Lung microvascular endothelial cell (primary cell): ENCODE measurements at regions not wholly inside any gene's neighbourhood (a gene's known extent, or its start where the extent isn't known, plus 50 kb on each side); places are given as distances from the start of the nearest gene placed in this dataset.
"Not testable (repeated sequence)": the region's sequence is repeated elsewhere in the genome, so short reads cannot be mapped to it uniquely, and the experiment has no call there.

ENCODE experiments used
- DNase-seq, 2 donors: peaks; one replicate each; pipeline versions ENCODE4 v3.0.0 to v3.0.0-alpha.2; 2010; ENCODE audit warnings: low read depth in 2 of 2

DNA sequence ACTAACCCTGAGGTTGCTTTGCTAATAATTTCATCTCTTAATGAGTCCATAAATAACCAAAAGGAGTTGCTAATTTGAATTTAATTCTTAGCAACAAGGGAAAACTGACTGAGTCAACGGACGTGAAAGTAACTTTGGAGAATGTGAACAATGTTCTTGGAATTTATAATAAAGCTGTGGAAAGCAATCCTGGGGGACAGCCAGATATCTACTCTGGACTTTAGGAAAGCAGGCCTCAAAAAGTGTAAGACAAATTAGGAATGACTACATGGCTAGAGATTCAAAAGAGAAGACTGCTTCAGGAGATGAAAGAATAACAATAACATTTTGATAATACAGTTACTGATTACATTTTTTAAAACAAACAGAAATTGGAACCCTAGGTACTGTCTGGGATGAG is 318.4 kb upstream of the COL8A1 start:
- DNase-seq = peak in 1 of 2 donors; percentile 80

DNA sequence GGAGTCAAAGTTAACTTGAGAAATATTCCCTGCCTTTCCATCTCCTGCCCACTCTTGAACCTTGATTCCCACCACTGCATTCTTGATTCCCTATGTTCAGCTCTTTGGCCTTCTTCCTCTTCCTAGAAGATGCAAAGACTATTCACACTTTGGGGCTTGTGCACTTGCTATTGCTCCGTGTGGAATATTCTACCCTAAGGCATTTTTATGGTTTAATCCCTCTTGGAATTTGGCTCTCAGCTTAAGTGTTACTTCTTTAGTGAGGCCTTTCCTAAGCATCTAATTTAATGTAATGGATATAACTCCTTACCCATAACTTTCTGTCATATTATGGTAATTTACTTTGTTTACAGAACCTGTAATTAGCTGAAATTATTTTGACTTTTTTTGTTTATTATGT is 318.9 kb upstream of the COL8A1 start:
- DNase-seq = no peak

GRCh38 chr3:99317201-99317600 is 321.2 kb upstream of the COL8A1 start:
- DNase-seq = no peak

DNA sequence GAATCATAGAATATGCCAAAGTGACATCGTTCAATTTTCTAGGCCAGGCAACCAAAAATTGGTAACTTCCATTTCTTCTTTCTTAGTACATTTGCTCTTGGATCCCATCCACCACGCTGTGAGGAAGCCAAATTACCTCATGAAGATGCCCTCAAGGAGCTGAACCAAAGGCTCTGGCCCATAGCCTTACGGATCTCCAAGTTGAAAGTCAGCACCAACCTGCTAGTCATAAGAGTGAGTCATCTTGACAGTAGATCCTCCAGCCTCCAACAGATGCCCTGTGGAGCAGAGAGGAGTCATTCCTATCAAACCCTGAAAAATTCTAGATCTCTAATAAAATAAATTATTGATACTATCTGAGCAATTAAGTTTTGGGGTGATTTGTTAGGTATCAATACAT is 322.5 kb upstream of the COL8A1 start:
- peak in 1 of 2 donors; percentile 28 for DNase-seq

DNA sequence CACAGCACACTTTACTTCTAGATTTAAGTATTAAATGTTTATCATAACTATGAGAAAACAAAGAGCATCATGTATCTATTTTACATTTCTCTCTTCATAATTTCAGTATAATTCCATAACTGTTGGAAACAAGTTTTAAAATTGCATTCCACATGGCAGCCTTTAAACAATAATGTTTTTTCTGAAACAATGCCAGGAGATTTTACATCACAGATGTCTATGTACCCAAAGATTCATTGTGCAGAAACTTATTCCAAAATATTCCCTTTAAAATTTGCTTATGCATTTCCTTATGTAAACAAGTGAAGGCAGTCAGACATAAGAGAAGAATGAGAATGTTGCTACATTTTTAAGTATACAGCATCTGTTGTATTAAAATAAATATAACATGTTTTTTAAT is 324.9 kb upstream of the COL8A1 start:
- peak; percentile 62 to 64 for DNase-seq

GRCh38 chr3:99298661-99299060 is 339.7 kb upstream of the COL8A1 start:
- DNase-seq = no peak

DNA sequence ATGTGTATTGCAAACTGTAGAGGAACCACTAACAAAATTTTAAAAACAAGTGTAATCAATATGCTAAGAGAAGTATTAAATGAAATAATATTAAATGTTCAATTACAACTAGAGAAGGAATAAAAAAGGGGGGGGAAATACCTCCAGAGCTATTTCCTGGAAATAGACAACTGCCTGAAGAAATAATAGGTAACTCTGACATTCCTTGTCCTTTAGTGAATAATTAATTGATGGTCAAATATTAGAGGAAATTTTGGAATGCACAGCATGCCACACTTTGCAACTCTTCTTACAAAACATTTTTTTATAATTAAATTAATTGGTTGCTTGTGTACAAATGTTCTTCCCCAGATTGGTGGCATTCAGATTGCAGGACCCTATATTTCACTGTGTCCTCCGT is 342.6 kb upstream of the COL8A1 start:
- no peak for DNase-seq

GRCh38 chr3:99294092-99294491 is 344.3 kb upstream of the COL8A1 start:
- not testable (repeated sequence) for DNase-seq

DNA sequence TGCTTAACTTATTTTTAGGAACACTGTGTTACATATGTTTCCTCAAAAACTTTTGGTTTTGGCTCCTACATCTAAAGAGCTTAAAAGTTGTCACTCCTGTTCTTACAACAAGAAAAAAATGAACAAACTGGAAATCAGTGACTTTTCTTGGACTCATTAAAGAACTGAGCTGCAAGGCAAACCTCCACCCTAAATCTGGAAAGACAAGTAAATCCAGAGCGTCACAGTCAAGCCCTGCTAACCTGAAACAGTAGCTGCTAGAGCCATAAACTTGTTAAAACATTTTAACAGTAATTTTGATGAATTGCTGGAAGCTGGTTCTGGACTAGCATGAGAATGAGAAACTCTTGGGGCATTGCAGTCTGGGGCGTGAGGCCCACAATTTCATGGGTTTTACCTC is 350.5 kb upstream of the COL8A1 start:
- DNase-seq = no peak

DNA sequence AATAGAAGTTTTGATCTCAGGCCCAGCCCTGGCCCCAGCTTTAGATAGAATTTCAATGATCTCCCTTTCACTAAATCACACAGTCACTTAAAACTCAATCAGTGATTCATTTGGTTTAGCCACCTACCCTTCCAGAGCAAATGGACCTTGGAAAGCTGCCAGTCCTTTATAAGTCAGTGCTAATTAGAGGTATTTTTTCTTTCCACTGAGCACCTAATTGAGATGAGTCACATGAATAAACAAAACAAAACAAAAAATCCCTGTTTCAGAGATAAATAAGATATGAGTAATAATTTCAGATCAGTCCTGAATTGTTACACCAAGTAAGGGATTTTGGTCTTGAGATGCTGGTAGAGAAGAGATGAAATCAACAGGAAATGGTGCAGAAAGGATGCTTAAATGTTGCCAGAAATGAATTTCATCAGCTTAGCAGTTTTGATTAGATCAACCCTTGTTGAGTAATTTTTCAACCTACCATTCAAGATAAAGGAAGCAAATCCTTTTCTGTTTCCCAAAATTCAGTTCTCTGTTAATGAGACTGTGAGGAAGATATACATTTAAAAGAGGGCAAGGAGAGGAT is 352.0 kb upstream of the COL8A1 start:
- peak in 1 of 2 donors; percentile 18 for DNase-seq

DNA sequence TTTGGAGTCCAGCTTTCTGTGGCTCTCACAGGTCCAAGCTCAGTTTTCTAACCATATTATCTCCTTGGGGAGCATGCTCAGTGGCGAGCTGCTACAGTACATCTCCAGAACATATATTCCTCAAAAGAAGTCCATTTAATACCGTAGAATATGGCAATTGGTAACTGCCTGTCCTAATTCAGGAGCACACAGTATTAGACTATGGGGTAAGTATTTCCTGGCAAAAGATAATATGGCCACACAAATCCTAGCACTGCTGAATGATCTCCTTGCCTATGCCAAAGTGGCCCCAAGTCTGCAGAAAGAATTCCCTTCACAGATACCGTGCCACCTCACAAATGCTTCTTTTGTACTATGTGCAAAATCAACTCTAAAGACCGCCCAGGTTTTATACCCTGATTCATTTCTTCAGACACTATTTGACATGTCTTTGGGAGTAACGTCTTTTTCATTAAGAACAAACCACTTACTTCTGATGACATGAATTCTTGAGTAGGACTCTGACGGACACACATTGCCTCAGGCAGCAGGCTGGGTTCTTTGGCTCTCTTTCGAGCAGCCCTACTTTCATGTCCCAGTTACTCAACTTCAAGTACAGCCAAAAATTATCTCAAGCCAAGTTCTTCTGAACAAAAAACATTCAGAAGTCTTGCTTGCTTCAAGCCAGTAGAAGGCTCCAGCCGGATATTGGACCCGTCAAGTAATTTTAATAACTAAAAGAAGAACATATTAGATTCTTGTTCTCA is 368.3 kb upstream of the DCBLD2 start:
- no peak for DNase-seq

DNA sequence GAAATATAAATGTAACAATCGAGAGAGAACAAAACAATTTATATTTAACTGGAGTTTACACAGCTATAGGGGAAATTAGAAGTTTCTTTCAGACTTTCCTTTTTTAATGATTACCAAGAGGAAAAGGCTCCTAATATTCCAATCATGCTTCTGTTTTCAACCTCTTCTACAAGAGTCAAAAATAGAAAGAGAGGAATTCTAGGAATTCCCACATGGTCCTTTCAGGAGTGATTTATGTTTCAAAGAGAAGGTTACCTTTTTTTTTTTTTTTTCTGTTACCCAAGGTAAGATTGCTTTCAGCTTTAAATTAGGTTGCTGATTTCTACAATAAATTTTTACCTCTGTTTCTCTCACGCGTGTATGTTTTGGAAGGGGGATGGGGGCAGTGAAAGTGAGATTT is 355.3 kb upstream of the DCBLD2 start:
- peak in 1 of 2 donors; percentile 24 for DNase-seq

DNA sequence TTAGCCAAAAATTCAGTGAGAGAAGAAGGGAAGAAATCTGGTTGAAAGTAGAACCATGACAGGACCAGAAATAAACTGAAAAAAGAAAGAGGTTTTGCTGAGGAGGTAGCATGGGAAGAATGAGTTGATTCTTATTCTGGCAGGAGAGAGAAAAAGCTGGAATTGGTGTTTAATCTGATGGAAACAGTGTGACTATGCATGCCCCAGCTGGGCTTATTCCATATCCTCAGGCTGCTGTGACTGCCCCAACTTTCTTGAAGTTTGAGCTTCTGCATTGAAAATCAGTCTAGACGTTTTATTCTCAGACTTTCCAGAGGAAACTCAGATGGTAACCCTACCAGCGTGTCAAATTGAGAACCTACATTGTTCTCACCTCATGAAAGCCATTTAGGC is 352.5 kb upstream of the DCBLD2 start:
- no peak for DNase-seq

GRCh38 chr3:99250821-99251355 is 349.4 kb upstream of the DCBLD2 start:
- DNase-seq = peak; percentile 8 to 40

DNA sequence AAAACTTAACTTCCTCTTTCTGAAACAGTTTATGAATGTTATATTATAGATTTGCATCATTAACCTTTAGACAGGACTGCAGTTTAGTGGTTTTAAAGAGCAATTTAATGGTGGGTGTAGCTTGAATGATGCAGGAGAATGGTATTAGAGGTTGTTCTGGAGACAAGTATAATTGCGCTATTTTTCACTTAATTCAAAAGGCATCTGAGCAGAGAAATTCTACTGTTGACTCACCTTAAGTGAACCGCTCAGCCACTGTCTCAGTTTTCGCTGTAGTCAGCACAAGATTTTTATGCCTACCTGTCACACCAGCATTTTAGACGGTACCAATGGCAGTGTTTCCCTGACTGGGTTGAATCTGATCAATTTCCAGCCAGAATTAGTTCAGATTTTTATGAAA is 348.8 kb upstream of the DCBLD2 start:
- no peak for DNase-seq

GRCh38 chr3:99249627-99250026 is 348.1 kb upstream of the DCBLD2 start:
- DNase-seq = no peak

- DNase-seq = peak in 1 of 2 donors; percentile 67
These were observed 347.4 kb upstream of the DCBLD2 start for GRCh38 chr3:99248913-99249312.

GRCh38 chr3:99248130-99248529 is 346.6 kb upstream of the DCBLD2 start:
- peak in 1 of 2 donors; percentile 62 for DNase-seq

DNA sequence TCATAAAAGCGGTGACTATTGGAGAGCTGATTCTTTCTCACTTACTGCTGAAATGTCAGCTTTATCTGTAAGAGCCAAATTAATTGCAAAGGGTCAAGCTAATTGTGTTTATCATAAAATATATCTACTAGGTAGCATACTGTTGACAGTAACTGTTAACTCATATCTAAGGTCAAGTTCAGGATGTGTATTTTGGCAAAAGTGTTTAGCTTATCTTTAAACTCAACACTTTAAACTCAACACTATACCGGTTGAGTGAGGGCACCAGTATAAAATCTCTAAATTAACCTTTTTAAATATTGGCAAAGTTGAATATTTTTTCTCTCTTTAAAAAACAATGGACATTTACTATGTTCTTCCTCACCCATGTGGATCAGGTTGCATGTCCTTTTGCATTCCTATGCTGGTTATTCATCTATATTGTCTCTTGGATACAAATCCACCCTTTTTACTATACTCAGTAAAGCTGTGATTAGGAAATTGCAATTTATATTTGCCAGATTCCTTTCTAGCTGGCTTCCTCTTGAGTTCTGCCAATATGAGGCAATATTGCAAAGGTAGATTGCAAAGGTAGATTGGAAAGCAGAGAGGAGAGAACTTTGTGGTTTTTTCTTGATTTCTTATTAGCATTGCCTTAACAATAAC is 344.6 kb upstream of the DCBLD2 start:
- DNase-seq = peak in 1 of 2 donors; percentile 92

DNA sequence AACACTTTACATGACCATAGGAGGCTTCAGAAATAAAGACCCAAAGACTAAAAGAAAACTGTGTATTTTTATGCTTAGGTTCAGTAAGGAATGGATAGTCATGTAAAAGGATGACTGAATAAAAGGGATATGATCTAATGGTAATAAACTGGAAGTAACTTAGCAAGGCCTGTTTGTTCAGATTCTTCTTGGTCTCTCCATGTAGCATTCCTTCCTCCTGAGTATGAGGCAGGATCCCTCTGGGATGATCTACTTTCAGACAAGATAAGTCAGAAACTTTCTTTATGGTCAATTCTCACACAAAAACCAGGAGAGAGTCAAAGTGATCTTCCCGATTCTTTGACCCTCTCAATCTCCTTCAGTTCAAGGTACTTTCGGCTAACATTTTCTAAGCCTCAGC is 340.8 kb upstream of the DCBLD2 start:
- DNase-seq = no peak

- peak; percentile 24 to 70 for DNase-seq
These were observed 339.2 kb upstream of the DCBLD2 start for GRCh38 chr3:99240700-99241099.

- no peak for DNase-seq
These were observed 335.1 kb upstream of the DCBLD2 start for GRCh38 chr3:99236576-99236975.

- no peak for DNase-seq
These were observed 331.2 kb upstream of the DCBLD2 start for GRCh38 chr3:99232696-99233095.
